HG03457 (cell line): ENCODE measurements at regions not wholly inside any gene's neighbourhood (a gene's known extent, or its start where the extent isn't known, plus 50 kb on each side); places are given as distances from the start of the nearest gene placed in this dataset.

Source experiments
- ATAC-seq: cut with Tn5 transposase; IDR thresholded peaks from one replicate; pipeline ENCODE4 v1.9.1; 2021; ENCODE audit warnings: moderate number of reproducible peaks; ENCODE audit not compliant: unreplicated experiment

- no peak for ATAC-seq
Measured at GRCh38 chr2:123283431-123283830, 741.7 kb upstream of the CNTNAP5 start.

GRCh38 chr2:123303731-123304130 lies 721.4 kb upstream of the CNTNAP5 start:
- no peak for ATAC-seq
